Right cardiac atrium (tissue), 5 donors: ENCODE measurements at regions not wholly inside any gene's neighbourhood (a gene's known extent, or its start where the extent isn't known, plus 50 kb on each side); places are given as distances from the start of the nearest gene placed in this dataset.

Experiments
- ATAC-seq, 2 donors: fragments of 200-7000 bp; cut with Tn5 transposase; one replicate each; pipeline versions ENCODE4 v1.8.0 to v1.9.1; 2020; ENCODE audit warnings: moderate library complexity in 2 of 2, mild to moderate bottlenecking in 1 of 2
- DNase-seq, 3 donors: peaks; one replicate each; pipeline ENCODE4 v3.0.0-alpha.2; 2020
- H3K27ac ChIP-seq: one replicate; pipeline ENCODE4 v1.5.1; 2013; ENCODE audit warnings: mild to moderate bottlenecking, low read length, control low read depth, moderate library complexity
- H3K27me3 ChIP-seq: one replicate; pipeline ENCODE4 v1.6.1; 2013; ENCODE audit not compliant: control insufficient read depth, insufficient read depth
- H3K4me1 ChIP-seq: one replicate; pipeline ENCODE4 v1.6.1; 2013; ENCODE audit warnings: low read length; ENCODE audit not compliant: control insufficient read depth, insufficient read depth
- H3K4me3 ChIP-seq: one replicate; pipeline ENCODE4 v1.5.1; 2013; ENCODE audit warnings: low read length, control low read depth
- H3K9me3 ChIP-seq: one replicate; pipeline ENCODE4 v1.6.1; 2013; ENCODE audit warnings: low read length; ENCODE audit not compliant: control insufficient read depth
- WGBS: extraction: QIAGEN DNeasy Blood & Tissue Kit; methylation state at CpG from one replicate; pipeline ENCODE4 v1.1.7; 2013; 5-methylcytosine and 5-hydroxymethylcytosine counted together
- intact Hi-C, 4 donors: fragments of 100-400 bp; cut with DNase I; formaldehyde crosslinking; loops; one replicate each; pipeline versions ENCODE4 v1.11.0 to v1.14.0; 2022 to 2023
- donor health status: healthy with polysubstance abuse.
- donor health status: DM: no; HTN: yes; CAD: no.
- donor health status: DM: no; HTN: no; CAD: no.
- donor health status: DM: no; HTN: yes; CAD: no; lungs with severe emphysema.
- donor health status: DM: yes; HTN: yes; CAD: no.

DNA sequence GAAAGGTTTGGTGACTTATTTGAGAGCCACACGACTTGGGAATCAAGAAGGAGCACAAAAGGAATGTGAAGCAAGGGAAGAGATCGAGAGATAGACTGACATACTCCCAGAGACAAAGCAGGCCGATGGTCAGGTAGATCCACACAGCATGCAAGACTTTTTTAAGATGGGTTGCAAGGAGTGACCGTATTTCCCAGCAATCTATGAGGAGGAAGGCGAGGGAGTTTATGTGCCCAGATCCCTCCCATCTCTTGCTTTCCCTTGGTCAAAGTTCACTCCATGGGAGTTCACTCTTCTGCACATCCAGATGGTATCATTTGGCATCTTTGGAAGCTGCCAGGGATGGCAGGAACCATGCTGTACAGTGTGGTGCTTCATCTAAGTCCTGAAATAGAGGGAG lies 148.9 kb downstream of the RMI1 start:
- Histone ChIP-seq H3K4me3 (no peak overlapping the region), H3K27me3 (no peaks in the 10 kb centered on the region), H3K27ac (no peak overlapping the region), H3K9me3 (no peaks in the 10 kb centered on the region), H3K4me1 (no peaks in the 10 kb centered on the region)
- intact Hi-C loops: no loop called here
- 72% methylated on average over 5 of the region's 5 CpGs for WGBS
- no peak for DNase-seq
- ATAC-seq: no peak

GRCh38 chr9:84136119-84136868 lies 155.7 kb downstream of the RMI1 start:
- intact Hi-C loops: no loop called here
- no peaks in the 10 kb centered on the region for H3K27me3 ChIP-seq
- 72% methylated on average over 13 of the region's 13 CpGs for WGBS
- ATAC-seq (no peak), DNase-seq (no peak)
- no peak overlapping the region for H3K27ac ChIP-seq
- no peak overlapping the region for H3K4me3 ChIP-seq
- H3K4me1 ChIP-seq: peaks cover 3% of the 10 kb centered on the region
- no peaks in the 10 kb centered on the region for H3K9me3 ChIP-seq

GRCh38 chr9:84137968-84138367 lies 157.4 kb downstream of the RMI1 start:
- peaks cover 3% of the 10 kb centered on the region for H3K27me3 ChIP-seq
- H3K4me3 ChIP-seq: no peak overlapping the region
- no peaks in the 10 kb centered on the region for H3K9me3 ChIP-seq
- H3K27ac ChIP-seq: no peak overlapping the region
- 87% methylated on average over 2 of the region's 2 CpGs for WGBS
- ATAC-seq: no peak
- H3K4me1 ChIP-seq: peaks cover 3% of the 10 kb centered on the region
- DNase-seq: no peak
- intact Hi-C loops: no loop called here

- Histone ChIP-seq H3K4me3 (no peak overlapping the region), H3K9me3 (no peaks in the 10 kb centered on the region), H3K4me1 (peaks cover 3% of the 10 kb centered on the region), H3K27me3 (peaks cover 3% of the 10 kb centered on the region), H3K27ac (no peak overlapping the region)
- DNase-seq: no peak
- ATAC-seq: no peak
- intact Hi-C loops: no loop called here
- WGBS: 95% methylated on average over 4 of the region's 4 CpGs
Measured at GRCh38 chr9:84138541-84138940, 157.9 kb downstream of the RMI1 start.

- Histone ChIP-seq H3K4me3 (no peak overlapping the region), H3K27me3 (peaks cover 3% of the 10 kb centered on the region), H3K4me1 (peaks cover 3% of the 10 kb centered on the region), H3K9me3 (no peaks in the 10 kb centered on the region), H3K27ac (no peak overlapping the region)
- DNase-seq: peak in 1 of 3 donors; percentile 53
- WGBS: 52% methylated on average over 11 of the region's 11 CpGs
- intact Hi-C loops: no loop called here
- ATAC-seq: peak; percentile 66 to 75
Measured at GRCh38 chr9:84139296-84140070, 158.9 kb downstream of the RMI1 start.

DNA sequence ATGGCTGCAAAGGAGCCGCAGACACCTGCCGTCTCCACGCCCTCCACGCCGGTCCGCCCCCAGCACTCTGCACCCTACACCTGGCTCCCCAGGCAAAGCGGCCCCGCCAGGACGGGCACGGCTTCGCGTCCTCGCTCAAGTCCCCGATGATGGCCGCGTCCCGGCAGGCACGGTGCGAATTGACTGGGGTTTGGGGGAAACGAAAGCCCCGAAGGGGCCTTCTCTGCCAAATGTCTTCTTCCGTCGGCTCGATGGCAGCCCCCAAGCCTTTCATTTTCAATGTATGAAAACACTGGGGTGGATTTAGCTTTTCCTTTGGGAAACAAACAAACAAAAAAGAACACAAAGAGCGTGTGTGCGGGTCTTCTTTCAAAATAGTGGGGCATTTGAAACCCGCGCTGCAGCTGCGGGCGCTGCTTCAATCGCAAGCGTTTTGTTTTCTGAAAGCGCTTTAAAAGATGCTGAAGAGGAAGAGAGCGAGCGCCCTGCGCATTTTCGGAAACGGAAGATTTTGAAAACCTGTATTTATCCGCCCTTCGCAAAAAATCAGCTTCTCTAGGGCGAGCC lies 160.0 kb downstream of the RMI1 start:
- Histone ChIP-seq H3K4me1 (peaks cover 3% of the 10 kb centered on the region), H3K4me3 (peak overlapping the region; percentile 59), H3K9me3 (no peaks in the 10 kb centered on the region), H3K27me3 (peaks cover 3% of the 10 kb centered on the region), H3K27ac (no peak overlapping the region)
- 9% methylated on average over 41 of the region's 41 CpGs for WGBS
- DNase-seq (peak; percentile 15 to 59 (median 41)), ATAC-seq (peak; percentile 22 to 66)
- intact Hi-C loops: no loop called here

- peaks cover 3% of the 10 kb centered on the region for H3K27me3 ChIP-seq
- no peak overlapping the region for H3K27ac ChIP-seq
- WGBS: 89% methylated on average over 7 of the region's 7 CpGs
- no peak for ATAC-seq
- no peak overlapping the region for H3K4me3 ChIP-seq
- no peaks in the 10 kb centered on the region for H3K9me3 ChIP-seq
- peaks cover 6% of the 10 kb centered on the region for H3K4me1 ChIP-seq
- DNase-seq: no peak
- intact Hi-C loops: no loop called here
Measured at GRCh38 chr9:84141741-84142370, 161.3 kb downstream of the RMI1 start.

- intact Hi-C loops: no loop called here
- ATAC-seq (no peak), DNase-seq (no peak)
- no peak overlapping the region for H3K27ac ChIP-seq
- no peak overlapping the region for H3K4me3 ChIP-seq
- WGBS: 79% methylated on average over 3 of the region's 3 CpGs
- no peaks in the 10 kb centered on the region for H3K9me3 ChIP-seq
- H3K4me1 ChIP-seq: peaks cover 8% of the 10 kb centered on the region
- H3K27me3 ChIP-seq: peaks cover 3% of the 10 kb centered on the region
Measured at GRCh38 chr9:84145031-84145430, 164.4 kb downstream of the RMI1 start.

- ATAC-seq (no peak), DNase-seq (no peak)
- Histone ChIP-seq H3K27me3 (peaks cover 3% of the 10 kb centered on the region), H3K27ac (no peak overlapping the region), H3K4me1 (peaks cover 5% of the 10 kb centered on the region), H3K4me3 (no peak overlapping the region), H3K9me3 (no peaks in the 10 kb centered on the region)
- intact Hi-C loops: no loop called here
- WGBS: 64% methylated on average over 2 of the region's 2 CpGs
Measured at GRCh38 chr9:84145780-84146179, 165.2 kb downstream of the RMI1 start.

GRCh38 chr9:84146893-84147710 lies 166.5 kb downstream of the RMI1 start:
- intact Hi-C loops: no loop called here
- Histone ChIP-seq H3K4me1 (peaks cover 5% of the 10 kb centered on the region), H3K27ac (peak overlapping the region; percentile 58), H3K27me3 (peaks cover 3% of the 10 kb centered on the region), H3K9me3 (no peaks in the 10 kb centered on the region), H3K4me3 (no peak overlapping the region)
- ATAC-seq (no peak), DNase-seq (no peak)
- WGBS: 21% methylated on average over 6 of the region's 6 CpGs
